HG02981 (cell line): ENCODE measurements at regions not wholly inside any gene's neighbourhood (a gene's known extent, or its start where the extent isn't known, plus 50 kb on each side); places are given as distances from the start of the nearest gene placed in this dataset.
"Not testable (repeated sequence)": the region's sequence is repeated elsewhere in the genome, so short reads cannot be mapped to it uniquely, and the experiment has no call there.

ENCODE experiments used
- ATAC-seq: cut with Tn5 transposase; IDR thresholded peaks from one replicate; pipeline ENCODE4 v1.9.1; 2021; ENCODE audit warnings: mild to moderate bottlenecking, moderate library complexity; ENCODE audit not compliant: unreplicated experiment

DNA sequence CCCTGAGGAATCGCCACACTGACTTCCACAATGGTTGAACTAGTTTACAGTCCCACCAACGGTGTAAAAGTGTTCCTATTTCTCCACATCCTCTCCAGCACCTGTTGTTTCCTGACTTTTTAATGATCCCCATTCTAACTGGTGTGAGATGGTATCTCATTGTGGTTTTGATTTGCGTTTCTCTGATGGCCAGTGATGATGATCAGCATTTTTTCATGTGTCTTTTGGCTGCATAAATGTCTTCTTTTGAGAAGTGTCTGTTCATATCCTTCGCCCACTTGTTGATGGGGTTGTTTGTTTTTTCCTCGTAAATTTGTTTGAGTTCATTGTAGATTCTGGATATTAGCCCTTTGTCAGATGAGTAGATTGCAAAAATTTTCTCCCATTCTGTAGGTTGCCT lies 223.5 kb downstream of the MAF start:
- not testable (repeated sequence) for ATAC-seq

DNA sequence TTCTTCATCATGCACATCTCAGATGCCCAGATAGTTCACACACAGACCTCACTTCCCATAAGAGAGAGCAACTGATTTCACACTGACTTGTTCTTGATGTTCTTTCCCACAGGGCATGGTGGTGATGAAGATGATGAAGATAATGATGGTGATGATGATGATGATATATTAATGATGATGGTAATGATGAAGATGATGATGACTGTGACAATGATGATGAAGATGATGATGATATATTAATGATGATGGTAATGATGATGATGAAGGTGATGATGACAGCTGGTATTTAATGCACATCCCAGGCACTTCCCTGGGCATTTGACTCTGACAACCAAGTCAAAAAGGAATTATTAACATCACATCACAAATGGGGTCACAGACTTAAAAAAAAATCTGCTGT lies 225.2 kb downstream of the MAF start:
- ATAC-seq, result no peak

DNA sequence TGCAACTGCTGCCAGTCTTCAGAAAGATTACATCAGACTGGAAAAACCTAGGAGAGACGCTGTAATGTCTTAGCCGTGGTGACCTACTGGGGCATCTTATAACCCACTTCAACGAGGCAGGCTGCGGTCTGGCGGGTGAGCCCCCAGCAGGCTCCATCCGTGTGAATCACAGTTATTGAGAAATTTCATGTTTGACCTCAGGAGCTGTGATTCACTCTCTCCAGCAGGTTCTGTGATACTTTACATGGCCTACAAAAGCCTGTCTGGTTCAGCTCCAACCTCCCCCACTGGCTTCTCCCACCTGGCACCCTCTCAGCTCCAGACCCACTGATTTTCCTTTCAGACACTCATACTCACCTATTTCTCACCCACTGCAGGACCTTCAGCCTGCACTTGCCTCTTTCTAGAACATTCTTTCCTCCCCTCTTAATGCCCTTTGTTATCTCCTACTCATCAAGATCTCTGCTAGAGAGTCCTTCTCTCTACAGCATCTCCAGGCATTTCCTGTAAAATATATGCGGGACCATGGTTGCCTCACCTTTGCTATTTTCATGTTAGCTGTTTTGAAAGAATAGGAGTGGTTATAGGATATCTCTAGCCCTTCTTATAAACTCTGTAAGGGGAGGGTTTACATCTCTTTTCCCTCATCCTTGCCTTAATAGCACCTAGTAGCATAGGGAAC lies 227.9 kb downstream of the MAF start:
- no peak for ATAC-seq

DNA sequence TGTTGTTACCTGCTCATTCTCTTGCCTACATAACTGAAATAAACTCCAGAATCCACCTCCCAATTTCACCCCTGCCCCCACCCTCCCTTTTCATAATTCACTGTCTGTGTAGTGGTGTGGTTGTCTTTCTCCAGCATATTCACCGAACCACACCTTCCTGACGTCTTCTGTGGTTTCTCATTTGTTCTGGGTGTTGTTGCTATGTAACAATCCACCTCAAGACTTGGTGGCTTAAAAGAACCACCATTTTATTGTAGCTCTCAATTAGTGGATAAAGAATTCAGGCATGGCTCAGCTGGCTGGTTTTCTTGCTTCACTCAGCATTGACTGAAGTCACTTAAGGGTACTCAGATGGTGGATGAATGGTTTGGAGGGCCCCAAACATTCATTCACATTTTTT lies 229.8 kb downstream of the MAF start:
- no peak for ATAC-seq

DNA sequence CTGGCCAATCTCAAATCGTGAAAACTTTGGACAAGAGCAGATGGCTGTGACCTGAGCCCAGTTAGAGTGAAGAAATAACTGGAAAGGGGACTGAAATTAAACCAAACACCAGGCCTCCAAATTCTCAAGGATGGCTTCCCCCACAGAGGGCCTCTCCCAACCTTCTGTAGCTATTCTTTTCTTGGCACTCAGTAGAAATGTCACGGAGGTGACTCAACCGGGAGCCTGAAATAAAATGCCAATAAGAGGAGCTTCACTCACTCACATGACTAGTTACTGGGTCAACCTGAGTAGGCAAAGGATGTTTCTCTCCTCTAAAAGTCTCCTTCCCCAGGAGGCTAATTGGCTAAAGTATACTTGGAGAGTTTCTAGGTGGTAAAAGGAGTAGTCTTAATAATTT lies 230.7 kb downstream of the MAF start:
- no peak for ATAC-seq

DNA sequence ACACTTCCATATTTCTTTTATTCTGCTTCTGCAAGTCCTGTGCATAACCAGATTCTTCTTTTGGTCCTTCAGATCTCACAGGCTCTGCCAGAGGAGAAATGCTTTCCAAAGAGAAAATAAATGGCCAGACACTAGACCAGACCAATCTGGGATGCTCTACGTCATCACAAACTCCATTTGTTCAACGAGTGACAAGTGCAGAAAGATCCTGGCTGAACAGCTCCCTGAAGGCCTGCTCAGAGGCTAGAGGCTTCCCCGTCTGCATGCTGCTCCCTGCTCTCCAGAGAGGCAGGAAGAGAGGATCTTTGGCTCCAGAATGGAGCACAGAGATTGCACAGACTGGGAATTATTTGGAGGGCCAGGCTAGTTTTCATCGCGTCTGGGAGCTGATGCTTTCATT lies 232.7 kb downstream of the MAF start:
- no peak for ATAC-seq

DNA sequence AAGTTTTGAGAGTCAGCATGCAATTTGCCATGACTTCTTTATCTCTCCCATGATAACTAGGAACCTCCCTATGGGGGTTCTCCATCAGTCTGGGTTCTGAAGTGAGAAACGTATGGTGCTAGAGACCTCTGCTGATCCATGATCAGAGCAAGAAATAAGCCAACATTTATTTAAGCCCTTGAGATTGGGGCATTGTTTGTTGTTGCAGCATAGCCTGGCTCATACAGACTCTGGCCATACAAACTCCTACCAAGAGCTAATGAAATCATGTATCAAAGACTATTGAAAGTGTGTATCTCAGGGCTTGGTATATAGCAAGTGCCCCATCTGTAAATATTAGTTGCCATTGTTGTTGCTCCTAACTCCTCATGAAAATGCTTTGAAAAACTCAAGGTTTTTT lies 233.9 kb downstream of the MAF start:
- ATAC-seq, result no peak

DNA sequence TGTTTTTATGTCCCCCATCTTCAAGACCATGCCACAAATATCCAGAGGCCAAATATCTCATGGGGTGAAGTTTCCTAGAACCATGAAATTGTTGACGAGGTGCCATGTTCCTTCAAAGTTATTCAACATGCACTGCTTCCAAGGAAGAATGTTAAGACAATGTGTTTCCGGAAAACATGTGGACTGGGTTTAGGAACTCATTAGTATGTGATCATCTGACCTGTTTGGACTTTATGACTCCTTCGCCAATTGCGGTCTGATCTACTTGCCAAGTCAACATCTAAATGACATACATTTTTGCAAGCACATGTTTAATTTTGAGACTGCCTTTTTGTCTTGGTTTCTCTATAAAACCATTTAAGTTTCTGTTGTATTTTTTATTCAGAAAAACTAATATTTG lies 234.8 kb downstream of the MAF start:
- ATAC-seq, result no peak

DNA sequence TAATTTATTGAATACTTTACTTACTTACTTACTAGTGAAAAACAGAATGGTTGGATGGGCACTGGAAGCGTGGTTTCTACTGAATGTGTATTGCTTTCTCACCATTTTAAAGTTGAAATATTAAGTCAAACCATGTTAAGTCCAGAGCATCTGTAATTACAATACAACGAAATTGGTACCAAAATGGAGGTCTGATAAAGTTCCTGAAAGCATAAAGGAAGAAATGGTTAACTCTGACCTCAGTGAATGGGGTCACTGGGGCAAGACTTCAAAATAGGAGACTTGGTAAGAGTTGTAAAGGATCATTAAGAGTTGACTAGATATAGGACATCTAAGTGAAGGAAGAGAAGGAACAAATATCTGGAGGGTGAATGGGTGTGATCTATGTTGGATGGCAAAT lies 237.1 kb downstream of the MAF start:
- no peak for ATAC-seq

DNA sequence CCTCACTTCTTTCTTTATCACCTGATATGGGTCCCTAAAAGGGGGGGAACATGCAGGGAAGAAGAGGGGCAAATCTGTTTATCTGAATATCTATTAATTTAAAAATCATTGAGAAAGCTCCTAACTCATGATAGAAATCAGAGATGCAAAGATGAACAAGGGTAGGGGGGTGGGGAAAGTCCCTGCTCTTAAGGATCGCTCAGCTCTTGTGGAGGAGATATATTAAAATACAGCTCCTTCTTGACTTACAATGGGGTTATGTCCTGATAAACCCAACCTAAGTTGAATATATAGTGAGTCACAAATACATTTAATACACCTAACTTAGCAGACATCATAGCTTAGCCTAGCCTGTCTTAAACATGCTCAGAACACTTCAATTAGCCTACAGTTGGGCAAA lies 237.5 kb downstream of the MAF start:
- no peak for ATAC-seq

DNA sequence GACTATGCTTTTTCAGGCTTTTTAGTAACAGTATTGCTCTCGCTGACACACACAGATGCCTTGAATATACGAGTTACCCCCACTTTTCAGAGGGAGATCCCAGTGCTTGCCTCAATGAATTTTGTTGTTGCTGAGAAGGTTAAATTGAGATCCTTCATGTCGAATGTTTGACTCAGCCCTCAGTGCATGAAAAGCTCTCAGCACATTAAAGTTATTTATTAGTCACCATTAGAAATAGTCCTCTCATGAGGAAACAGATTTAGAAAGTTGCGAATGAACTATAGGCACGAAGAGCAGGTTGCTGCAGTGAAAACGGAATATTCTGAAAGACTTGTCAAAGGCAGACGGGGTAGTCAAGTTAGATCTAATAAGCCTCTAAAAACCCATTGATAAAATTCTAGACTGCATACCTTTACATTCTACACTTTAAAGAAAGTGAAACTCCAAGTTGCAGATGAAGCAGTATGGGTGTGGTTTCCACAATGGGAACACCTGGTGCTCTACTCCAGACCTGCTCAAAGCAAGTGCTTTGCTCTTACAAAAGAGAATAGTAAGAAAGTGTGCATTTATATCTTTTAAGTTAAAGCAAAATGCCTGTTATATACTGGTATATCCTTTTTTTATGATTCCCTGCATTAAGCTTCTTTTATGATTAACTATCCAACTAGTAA lies 238.1 kb downstream of the MAF start:
- ATAC-seq, result no peak

DNA sequence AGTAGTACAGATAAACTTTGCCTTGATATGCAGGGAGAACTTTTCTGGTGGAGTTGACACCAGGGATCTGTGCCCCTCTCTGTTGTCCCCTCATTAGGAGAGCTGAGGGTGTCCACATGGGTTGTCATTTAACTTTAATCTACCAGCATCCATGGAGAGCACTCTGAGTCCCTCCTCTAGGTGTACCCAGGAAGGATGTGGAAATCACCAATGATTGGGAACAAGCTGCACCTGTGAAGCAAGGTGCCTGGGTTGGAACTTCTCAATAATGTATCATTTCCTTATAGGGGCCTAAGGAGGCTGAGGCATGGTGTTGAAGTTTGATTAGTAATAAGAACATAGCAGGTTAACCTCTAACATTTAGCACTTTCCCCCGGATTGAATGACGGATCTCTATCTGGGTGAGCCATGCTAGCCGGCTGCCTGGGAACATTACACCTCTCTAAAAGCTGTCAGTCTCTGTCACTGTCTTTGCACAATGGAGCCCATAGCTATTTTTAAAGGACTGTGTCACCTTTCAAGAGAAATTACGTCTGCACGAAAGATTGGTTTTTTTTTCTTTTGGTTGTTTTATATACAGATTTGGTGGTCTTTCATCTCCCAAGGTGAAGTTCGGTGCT lies 239.3 kb downstream of the MAF start:
- no peak for ATAC-seq

DNA sequence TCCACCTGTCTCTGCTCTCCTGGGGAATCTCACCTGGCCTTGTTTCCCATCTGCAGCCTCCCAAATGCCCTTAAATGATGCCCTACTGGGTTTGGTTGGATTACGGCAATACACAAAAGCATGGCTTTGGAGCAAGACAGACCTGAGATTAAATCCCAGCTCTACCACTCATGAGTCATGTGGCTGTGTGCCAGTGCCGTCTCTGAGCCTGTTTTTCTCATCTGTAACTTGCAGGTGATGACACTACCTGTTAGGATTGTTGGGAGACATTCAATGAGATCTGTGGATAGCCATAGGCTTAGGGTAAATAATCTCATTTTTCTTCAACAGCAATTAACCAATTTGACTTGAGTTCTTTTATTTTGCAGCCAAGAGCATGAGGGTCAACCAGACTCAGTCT lies 240.3 kb downstream of the MAF start:
- no peak for ATAC-seq

DNA sequence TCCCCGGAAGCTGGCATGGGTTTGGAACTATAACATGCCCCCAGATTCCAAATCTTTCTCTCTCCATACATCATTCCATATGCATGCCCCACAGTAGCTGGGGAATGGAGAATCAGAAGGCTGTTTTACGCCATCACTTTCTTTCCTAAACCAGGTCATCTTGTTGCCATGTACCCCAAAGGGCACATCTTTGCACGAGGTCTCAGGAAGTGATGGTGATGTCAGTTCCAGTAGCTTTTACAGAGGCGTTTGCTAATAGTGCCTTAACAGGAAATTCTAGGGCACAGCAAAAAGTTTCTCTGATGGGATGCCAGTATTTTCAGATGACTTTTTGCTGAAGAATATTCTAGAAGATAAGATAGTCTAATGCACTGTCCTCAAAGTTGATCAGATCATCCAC lies 241.5 kb downstream of the MAF start:
- ATAC-seq, result no peak

DNA sequence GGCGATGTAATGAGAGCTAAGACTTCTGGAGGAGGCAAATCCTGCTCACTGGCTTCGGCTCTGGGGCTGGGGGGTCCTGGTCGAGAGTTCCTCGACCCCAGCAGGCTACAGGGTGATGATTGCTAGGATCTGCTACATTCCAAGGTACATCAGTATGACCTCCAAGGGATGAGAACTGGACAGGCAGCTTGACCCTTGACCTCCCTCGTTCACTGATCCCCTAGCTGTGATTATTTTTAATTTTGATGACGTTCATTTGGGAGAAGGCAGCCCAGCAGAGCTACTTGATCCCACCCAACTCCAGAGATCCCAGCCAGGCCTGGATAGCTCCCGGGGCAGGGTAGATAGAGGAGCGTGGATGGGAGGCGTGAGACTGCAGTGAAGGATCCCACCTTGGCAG lies 242.3 kb downstream of the MAF start:
- ATAC-seq, result no peak

DNA sequence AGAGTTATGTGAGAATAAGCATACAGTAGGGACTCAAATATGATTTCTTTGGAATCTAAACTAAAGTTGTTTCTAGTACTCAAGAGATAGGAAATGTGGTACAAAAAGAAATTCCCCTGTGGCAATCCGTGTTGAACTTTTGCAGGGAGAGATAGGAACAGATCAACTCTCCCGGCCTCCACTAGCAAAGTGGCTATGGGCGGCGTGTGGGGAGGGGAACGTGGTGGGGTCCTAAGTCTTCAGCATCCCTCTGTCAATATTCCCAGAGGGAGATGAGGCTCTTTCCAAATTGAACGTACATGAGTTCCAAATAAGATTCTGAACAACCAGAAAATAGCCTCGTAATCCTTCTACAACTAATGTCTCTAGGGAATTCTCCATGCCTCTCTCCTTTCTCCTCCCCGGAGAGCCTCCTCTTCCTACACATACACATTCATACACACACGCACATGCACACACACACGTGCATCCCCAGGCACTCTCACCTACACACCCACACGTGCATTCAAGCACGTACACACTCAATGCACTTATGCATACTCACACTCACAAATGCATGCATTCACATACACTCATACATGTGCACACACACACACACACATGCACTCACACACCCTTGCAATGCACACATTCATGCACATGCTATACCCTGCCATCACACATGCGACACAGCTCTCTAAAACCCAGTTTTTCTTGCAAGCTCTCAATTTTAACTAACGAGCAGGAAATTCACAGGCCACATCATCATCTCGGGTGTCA lies 244.8 kb downstream of the MAF start:
- no peak for ATAC-seq

DNA sequence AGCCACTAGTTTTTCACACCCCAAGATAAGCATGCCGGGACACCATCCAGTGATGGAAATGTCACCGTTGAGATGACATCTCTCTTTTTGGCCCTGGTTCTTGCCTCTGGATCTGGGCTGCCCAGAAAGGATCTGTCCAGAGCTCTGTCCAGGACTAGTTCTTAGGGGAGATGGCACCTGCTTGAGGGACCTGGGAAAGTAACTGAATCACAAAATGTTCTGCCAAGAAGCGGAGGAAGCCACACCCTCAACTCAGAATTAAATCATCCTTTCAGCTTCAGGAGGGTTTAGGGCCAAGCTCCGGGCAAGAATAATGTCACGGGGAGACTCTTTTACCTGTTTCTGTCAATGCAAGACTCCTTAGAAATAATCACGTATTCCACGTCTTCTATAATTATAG lies 248.6 kb downstream of the MAF start:
- no peak for ATAC-seq

DNA sequence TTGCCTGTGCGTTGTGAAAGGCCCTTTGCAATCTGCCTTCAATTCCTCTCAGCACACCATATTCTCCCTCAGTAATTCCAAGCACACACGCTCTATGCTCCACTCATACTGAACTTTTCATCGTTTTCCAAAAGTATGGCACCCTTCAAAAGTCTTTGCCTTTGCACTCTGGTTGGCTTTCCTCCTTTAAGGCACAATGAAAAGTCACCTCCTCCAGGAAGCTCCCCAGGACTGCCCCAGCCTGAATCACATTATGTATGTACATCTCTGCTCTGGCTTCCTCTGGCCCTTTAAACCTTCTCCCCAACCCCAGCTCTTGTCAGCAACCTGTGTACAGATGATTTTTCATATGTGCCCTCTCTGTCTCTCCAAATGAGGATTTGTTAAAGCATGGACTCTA lies 250.7 kb downstream of the MAF start:
- ATAC-seq, result no peak

DNA sequence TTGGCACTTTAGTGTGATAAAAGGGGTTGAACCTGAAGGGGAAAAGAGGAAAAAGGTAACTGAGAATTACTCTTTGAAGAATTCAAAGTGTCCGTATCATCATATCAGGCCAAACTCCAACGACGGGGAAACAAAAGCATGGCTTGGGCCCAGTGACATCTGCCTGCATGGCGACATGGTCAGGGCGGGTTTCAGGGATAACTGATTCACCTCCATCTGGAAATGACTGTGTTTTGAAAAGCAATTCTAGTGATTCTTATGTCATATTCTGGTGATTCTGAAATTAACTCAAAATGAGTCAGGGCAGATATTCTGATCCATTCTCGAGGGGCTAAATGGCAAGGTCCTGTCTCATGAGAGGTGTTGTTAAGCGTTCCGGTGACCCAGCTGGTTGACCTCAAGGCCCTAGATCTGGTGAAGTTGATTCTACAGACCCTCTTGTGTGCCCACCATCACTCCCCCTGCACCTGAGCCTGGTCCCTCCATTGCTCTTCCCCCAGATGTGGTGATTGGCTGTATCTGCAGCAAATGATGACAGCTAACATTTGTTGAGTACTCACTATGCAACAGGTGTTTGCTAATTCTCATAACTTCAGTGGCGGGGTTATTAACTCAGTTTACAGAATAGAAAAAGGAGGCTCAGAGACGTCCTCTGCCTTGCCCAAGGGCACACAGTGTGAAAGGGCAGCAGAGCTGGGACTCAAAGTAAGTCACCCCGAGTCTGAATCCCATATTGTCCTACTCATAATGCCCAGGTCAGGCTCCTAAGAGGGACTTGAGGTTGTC lies 251.8 kb downstream of the MAF start:
- no peak for ATAC-seq

DNA sequence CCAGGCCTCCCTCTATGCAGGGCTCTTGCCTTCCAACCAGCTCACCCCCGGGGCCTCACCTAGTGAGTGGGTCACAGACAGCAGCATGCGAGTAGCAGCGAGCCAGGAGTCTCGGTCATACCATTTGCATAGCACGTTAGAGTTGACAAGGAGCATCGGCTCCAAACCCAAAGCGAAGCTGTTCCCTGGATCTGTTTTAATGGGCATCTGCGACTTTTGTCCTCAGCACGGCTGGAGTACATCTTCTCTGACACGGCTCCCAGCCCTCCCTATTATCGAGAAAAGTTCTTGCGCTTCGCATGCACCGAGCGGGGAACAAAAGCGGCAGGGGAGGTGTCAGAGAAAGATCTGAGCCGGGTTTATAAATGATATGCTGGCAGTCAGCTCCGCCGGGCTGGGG lies 253.3 kb downstream of the MAF start:
- ATAC-seq, result no peak

DNA sequence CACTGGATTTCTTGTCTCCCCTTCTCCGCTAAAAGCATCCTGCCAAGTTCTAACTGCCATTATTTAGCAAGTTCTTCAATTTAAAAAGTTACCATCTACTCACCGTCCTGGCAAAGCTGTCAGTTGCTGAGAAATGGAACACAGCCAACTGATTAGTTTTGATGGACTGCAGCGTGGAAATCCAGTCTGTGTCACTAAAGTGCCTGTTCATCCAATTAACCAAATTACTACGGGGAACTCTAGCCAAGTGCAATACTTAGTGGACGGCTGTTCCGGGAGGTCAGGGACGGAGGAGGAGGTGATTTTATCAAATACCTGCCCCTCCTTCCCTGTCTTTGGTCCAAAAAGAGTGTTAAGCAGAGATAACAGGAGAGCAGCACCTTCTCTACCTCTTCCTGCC lies 260.7 kb downstream of the MAF start:
- no peak for ATAC-seq
